Coronary artery (tissue), 2 donors: ENCODE measurements at regions not wholly inside any gene's neighbourhood (a gene's known extent, or its start where the extent isn't known, plus 50 kb on each side); places are given as distances from the start of the nearest gene placed in this dataset.

Experiments
- DNase-seq: peaks from one replicate; pipeline ENCODE4 v3.0.0-alpha.2; 2017; ENCODE audit warnings: low spot score
- H3K27ac ChIP-seq, 2 donors: fragments of 200-600 bp; sonication (generic); one replicate each; pipeline ENCODE4 v1.5.1; 2016 to 2019
- H3K4me3 ChIP-seq: fragments of 200-600 bp; sonication (generic); 2 replicates; pipeline ENCODE4 v1.5.1; 2016; ENCODE audit warnings: mild to moderate bottlenecking, moderate library complexity
- CTCF ChIP-seq: fragments of 200-600 bp; sonication (generic); IDR thresholded peaks from one replicate; pipeline ENCODE4 v1.5.1; 2019; ENCODE audit warnings: antibody characterized with exemption

- TF ChIP-seq CTCF: no peak
- DNase-seq: no peak
These were observed 456.8 kb upstream of the AMOT start for GRCh38 chrX:113297437-113297836.

GRCh38 chrX:113289503-113289902 is 448.9 kb upstream of the AMOT start:
- no peak overlapping the region for H3K27ac ChIP-seq
- no peak for TF ChIP-seq CTCF

More at GRCh38 chrX:113297437-113297836, 456.8 kb upstream of the AMOT start:
- Histone ChIP-seq H3K4me3 (no peak overlapping the region), H3K27ac (no peak overlapping the region)

GRCh38 chrX:113287761-113288160 is 447.1 kb upstream of the AMOT start:
- TF ChIP-seq CTCF: no peak
- no peak overlapping the region for H3K27ac ChIP-seq
- no peak for DNase-seq
- H3K4me3 ChIP-seq: no peak overlapping the region

More at GRCh38 chrX:113289503-113289902, 448.9 kb upstream of the AMOT start:
- no peak overlapping the region for H3K4me3 ChIP-seq
- DNase-seq: no peak

GRCh38 chrX:113275804-113276203 is 435.2 kb upstream of the AMOT start:
- Histone ChIP-seq H3K27ac (no peak overlapping the region), H3K4me3 (no peak overlapping the region)
- no peak for TF ChIP-seq CTCF
- DNase-seq: no peak

GRCh38 chrX:113274791-113275190 is 434.2 kb upstream of the AMOT start:
- Histone ChIP-seq H3K27ac (no peak overlapping the region), H3K4me3 (no peak overlapping the region)
- DNase-seq: no peak
- TF ChIP-seq CTCF: no peak

GRCh38 chrX:113274345-113274744 is 433.7 kb upstream of the AMOT start:
- no peak for TF ChIP-seq CTCF
- Histone ChIP-seq H3K27ac (no peak overlapping the region), H3K4me3 (no peak overlapping the region)
- no peak for DNase-seq

GRCh38 chrX:113269203-113269602 is 428.6 kb upstream of the AMOT start:
- TF ChIP-seq CTCF: no peak
- no peak for DNase-seq
- no peak overlapping the region for H3K27ac ChIP-seq
- no peak overlapping the region for H3K4me3 ChIP-seq
